NCI-H446 treated with DMSO at 0.1 percent for 48 hours (cell line): ENCODE measurements at regions not wholly inside any gene's neighbourhood (a gene's known extent, or its start where the extent isn't known, plus 50 kb on each side); places are given as distances from the start of the nearest gene placed in this dataset.
"Not testable (repeated sequence)": the region's sequence is repeated elsewhere in the genome, so short reads cannot be mapped to it uniquely, and the experiment has no call there.

Experiments
- DNase-seq: peaks from one replicate; lab custom pipeline; 2025; lab: John Stamatoyannopoulos, UW

DNA sequence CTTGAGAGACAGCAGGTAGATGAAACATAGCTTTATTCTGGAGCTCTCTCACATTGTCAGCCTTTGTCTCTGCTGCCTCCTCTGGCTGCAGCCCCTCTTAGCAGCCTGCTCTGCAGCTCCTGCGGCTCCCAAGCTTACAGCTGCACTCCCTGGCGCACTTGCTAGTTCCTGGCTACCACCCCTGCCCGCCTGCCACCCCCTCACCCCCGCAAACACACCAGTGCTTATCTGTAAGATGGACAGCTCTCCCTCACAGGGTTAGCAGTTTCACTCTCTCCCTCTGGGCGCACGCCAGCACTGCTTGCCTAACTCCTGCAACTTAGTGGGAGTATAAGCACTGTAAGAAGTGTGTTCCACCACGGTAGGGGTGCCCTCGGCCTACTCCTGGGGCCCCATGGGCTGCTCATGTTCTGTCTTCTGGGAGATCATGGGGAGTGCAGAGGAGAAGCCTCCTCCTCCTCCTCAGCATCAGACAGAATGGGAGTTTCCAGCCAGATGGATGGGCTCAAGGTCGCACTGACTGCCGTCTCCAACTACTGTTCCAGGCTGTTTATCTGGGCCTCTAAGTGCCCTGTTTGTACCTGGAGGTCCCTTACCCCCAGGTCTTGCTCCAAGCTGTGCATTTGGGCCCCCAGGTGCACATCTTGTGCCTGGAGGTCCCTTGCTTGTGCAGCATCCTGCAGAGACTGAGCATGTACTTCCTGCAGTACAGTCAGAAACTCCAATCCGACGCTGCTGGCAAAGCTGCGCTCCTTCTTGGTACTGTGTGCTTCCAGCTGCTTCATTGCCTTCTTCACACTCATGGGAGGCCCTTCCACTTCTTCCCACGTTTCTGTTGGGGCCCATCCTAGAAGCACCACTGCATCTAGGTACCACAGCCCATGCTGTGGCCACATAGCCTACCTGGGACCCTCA is 1388.1 kb downstream of the AMY1C start:
- peak; percentile 65 for DNase-seq

DNA sequence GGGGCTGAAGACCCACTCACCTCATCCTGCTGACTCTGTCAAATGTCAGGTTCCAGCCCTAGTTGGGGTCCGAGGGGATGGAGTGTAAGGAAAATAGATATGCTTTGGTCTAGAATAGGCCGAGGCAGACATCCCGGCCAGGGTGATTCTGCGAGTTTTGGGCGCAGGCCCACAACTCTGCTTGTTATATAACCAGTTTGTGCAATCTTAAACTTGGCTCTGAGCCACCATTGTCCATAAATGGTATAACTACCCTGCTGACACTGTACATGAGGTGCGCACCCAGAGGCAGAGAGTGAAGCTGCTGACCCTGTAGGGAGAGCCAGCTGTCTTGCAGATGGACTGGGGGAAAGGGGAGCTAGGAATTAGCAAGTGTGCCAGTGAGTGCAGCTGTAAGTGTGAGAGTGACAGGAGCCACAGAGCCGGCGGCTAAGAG is 1388.8 kb downstream of the AMY1C start:
- DNase-seq: peak; percentile 84

DNA sequence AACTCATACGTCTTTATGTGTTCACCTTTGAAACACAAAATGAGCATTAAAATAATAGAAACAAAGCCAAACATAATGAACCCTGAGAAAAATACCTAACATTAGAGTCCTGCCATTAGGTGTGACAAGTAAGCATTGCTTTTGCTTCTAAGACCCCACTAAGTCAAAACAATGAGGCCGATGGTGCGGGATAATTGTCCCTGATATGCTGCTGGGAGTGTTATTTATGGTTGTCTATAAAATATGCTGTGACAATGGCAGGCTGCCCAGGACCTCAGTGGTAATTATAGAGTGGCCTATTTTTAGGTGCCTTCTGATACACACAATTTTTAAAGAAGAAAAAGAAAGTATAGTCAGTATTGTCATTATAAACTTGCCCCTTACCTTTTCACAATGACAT is 1423.1 kb downstream of the AMY1C start:
- peak; percentile 70 for DNase-seq

DNA sequence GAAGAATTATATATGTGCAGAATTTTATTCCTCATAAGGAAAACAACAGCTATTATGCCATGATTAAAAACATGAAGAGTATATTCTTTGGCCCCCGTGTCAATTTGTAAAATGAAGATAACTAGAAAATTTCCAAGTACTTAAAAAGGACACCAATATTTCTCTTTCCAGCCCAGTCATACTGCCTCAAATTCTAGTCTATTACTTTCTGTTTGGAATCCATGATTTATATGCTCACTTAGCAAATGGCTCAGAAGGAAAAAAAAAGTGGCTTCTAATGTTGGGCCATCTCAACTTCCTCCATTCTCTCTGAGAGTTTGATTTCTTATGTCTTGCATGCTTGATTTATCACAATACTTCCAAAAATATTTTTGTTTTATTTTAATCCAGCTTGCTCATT is 1431.1 kb downstream of the AMY1C start:
- DNase-seq: no peak

DNA sequence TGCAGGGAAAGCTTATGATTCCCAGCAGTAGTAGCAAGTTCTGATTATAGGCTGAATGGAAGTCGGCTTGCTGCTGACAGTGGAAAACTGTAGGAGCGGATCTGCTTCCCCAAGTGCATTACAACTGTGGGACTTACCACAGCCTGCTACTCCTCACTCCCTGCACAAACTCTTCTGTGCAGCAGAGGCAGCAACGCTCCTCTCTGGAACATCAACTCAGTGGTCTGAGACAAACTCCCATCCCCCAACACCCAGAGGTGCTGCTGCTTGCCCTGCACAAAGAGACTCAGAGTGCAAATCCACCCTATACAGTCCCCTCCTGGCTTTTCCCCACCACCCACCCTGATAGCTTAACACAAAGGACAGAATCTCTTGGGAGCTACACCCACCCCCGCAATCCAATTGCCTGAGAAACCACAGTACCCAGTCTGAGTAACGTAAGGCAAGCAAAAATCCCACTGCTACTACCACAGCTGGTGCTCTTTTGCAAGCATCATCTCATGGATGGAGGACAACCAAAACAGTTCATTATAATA is 1455.2 kb downstream of the AMY1C start:
- no peak for DNase-seq

DNA sequence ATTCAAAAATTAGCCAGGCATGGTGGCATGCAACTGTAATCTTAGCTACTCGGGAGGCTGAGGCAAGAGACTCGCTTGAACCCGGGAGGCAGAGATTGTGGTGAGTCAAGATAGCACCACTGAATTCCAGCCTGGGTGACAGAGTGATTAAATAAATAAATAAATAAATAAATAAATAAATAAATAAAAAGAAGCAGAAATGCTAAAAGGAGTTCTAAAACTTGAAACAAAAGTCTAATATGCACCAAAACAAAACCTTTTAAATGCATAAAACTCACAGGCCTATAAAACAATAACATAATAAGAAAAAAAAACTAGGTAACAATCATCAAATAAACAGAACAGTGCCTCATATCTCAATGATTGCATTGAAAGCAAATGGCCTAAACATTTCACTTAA is 1458.9 kb downstream of the AMY1C start:
- no peak for DNase-seq

DNA sequence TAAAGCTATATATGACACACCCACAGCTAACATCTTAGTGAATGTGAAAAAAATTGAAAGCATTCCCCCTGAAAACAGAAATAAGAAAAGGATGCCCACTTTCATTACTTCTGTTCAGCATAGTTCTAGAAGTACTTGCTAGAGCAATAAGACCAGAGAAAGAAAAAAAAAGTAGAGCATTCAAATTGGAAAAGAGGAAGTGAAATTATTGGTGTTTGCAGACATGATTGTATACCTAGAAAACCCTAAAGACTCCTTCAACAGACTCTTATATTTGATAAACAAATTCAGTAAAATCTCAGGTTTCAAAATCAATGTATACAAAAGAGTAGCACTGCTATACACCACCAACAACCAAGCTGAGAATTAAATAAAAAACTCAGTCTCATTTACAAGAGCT is 1461.0 kb downstream of the AMY1C start:
- no peak for DNase-seq

DNA sequence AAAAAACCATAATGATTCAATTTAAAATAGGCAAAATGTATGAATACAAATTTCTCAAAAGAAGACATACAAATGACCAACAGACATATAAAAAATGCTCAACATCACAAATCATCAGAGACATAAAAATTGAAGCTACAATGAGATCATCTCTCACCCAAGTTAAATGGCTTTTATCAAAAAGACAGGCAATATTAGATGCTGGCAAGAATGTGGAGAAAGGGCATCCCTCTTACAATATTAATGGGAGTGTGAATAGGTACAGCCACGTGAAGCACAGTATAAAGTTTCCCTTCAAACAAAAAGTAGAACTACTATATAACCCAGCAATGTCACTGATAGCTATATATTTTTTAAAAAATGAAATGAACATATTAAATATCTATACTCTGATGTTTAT is 1481.7 kb downstream of the AMY1C start:
- DNase-seq: no peak

DNA sequence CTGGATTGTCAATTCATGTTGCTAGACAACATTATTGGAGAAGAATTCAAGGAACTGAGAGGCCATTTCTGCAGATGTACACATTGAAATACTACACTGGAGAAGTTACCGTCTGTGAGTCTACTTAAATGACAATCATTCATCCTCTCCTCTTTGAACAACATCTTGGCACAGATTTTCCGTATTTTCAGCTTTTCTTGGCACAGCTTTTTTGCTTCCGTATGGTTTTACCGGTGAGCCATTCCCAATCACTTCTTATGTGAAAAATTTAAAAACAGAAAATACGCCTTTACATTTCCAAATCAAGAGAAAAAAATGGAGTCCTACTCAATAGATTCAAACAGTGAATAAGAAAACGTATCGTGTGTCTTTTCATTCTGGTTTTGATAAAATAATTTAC is 1493.7 kb downstream of the AMY1C start:
- peak; percentile 77 for DNase-seq

DNA sequence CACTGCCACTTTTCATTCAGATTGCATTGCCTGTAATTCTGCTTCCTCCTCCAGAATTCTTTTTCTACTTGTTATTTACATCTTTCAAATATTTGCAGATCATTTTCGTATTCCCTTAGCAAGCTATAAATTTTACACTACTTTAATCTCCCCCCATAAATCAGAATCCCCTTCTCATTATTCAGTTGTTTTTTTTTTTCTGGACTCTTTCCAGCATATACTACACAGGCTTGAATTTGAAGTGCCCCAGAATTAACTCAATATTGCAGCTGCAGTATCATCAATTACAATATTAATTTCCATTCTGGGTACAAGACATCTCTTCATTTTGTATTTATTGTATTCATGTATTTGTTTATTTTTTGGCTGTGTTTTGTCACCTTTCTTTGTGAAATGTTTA is 1494.3 kb downstream of the AMY1C start:
- DNase-seq: peak; percentile 46

DNA sequence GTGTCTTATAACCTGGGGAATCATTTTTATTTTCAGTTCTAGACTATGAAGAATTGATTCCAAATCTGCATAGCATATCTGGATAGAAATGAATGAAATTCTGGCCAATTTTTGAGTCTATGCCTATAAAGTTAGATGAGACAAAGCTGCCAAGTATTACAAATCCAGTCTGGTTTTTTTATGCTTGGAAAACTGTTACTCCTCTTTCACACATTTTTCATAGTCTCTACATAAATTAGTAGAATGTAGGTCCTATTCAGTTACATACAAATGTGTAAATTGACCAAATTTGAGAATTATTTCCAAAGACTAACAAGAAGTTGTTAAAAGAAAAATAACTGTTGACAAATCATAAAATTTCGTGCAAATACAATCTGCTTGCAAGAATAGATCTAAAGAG is 1505.2 kb downstream of the AMY1C start:
- DNase-seq: peak; percentile 60

DNA sequence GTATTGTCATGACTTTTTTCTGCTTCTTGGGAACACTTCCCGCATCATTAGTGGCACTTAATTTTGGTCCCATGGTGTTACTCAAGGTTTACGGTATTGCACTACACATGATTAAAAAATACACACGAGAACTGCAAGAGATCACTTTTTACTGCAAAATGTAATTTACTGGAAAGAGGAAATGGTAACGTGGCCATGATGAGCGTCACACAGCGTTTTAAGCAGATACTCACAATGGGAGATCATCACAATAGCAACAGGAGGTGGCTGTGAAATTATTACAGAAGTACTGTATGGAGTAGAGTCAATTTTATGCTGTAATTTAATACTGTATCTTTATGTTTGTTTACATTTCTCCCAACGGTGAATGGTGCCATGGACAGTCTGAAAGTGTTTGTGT is 1510.3 kb downstream of the AMY1C start:
- DNase-seq: no peak

DNA sequence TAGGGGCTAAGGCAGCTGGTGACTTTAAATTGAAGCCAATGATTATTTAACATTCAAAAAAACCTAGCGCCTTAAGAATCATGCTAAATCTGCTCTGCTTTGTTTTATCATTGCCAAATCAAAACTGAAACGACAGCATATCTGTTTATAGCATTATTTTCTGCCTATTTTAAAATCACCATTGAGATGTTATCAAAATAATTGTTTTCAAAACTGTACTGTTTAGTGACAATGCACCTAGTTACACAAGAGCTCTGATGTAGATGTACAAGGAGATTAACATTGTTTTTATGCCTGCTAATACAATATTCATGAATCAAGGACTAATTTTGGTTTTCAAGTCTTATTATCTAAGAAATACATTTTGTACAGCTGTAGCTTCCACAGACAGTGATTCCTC is 1521.3 kb downstream of the AMY1C start:
- DNase-seq: no peak

DNA sequence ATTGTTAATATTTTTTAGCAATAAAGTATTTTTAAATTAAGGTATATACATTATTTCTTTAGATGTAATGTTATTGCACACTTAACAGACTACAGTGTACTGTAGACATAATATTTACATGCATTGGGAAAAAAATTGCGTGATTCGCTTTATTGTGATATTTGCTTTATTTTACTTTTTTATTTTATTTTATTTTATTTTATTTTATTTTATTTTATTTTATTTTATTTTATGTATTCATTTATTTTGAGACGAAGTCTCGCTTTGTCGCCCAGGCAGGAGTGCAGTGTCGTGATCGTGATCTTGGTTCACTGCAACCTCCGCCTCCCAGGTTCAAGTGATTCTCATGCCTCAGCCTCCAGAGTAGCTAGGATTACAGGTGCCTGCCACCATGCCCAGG is 1522.7 kb downstream of the AMY1C start:
- not testable (repeated sequence) for DNase-seq

DNA sequence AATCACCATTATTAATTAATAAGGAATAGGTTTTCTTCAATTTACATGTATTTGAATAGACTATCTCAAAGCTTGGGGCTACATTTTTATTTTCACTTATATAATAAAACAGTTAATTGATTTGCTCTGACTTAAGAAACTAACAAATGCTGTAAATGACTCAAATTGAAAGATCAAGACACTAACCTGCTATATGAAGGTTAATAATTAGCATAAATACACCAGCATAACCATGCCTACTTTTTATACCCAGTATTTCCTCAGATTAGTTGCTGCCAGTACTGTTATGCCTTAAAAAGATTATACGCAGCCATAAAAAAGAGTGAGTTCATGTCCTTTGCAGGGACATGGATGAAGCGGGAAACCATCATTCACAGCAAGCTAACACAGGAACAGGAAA is 1545.1 kb downstream of the AMY1C start:
- no peak for DNase-seq

DNA sequence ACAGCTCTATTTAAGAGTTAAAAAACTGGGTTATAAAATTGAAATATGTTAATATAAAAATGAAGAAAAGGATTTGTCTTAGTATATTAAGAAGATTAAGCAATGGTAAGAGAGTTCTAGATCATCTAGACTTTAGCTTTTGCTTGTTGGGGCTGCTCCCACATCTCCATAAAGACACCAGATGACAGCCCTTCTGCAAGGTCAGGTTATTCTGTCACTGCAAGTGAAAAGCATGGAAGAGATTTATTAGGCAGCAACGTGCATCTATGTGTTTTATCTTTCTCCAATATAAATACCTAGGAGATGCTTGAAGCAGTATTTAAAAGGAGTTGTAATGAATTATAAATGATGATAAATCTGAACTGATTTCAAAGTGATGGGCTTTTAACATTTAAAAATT is 1560.4 kb downstream of the AMY1C start:
- no peak for DNase-seq

DNA sequence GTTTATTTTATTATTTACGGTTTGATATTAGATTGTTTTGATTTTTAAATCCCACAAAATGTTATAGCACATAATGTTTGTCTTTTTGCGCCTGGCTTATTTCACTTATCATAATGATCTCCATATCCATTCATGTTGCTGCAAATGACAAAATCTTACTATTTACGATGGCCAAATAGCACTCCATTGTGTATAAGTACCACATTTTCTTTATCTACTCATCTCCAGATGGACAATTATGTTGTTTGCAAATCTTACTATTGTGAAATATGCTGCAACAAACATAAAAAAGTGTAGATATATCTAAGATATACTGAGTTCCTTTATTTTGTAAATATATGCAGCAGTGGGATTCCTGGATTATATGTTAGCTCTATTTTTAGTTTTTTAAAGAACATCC is 1568.3 kb downstream of the AMY1C start:
- DNase-seq: no peak

DNA sequence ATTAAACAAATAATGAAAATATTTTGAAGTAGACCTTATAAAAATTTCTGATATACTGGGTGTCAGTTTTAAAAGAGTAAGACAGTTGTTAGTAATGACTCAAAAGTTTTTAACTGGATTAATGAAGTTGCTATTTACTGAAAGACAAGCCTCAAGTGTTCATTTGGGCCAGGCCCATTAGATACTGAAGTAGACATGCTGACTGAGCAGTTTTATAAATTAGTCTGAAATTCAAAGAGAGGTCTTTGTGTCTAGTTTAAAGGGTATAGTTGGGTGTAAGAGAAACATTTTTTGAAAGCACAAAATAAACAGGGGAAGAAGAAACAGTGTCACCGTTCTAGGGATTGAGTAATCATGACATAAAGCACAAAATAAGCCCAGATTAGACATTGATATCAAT is 1577.2 kb downstream of the AMY1C start:
- DNase-seq: no peak

DNA sequence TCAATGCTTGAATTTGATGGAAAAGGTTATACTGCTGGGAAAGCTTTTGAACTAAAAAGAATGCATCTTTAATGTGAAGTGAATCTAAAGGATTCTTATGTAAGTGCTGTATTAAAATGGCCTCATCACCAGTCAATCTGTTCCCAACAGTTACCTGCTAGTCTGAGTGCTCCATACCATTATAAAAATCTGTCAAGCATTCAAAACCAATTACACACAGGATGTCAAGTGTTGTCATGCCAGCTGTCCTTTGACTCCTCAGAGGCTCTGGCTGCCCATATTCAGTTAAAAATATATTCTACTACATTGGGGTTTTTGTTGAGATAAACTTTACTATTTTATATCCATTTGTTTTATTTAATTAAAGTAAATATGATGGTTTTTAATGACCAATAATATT is 1587.7 kb downstream of the AMY1C start:
- peak; percentile 76 for DNase-seq

DNA sequence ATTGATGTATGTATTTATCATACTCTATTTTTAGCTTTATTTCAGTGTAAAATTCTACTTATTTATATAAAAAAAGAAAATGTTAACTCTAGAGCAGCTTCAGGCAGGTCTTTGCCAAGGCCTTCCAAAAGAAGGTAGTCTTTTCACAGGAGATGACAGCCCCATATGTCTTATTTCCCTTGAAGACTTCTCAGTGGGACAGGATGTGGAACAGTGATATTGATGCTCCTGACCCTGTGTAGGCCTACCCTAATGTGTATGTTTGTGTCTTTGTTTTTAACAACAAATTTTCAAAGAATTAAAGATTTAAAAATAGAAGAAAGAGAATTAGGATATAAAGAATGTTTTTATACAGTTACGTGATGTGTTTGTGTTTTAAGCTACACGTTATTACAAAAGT is 1593.6 kb downstream of the AMY1C start:
- DNase-seq: no peak

DNA sequence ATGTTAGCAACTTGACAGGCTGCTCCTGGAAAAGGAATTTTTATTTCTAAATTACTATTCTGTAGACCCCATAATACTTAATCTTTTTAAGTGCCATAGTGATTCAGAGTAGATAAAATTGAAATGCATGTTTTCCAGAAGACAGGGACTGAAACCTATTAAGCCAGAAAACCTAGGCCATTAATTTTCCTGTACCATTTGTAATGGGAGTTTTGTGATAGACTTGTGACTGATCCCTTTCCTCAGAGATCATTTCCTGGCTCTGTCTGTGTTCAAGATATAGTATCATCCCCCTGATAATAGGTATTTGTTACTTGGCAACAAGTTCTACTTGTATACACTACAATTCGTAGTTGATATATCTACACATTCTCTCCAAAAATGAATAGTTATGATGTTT is 1609.8 kb downstream of the AMY1C start:
- no peak for DNase-seq

DNA sequence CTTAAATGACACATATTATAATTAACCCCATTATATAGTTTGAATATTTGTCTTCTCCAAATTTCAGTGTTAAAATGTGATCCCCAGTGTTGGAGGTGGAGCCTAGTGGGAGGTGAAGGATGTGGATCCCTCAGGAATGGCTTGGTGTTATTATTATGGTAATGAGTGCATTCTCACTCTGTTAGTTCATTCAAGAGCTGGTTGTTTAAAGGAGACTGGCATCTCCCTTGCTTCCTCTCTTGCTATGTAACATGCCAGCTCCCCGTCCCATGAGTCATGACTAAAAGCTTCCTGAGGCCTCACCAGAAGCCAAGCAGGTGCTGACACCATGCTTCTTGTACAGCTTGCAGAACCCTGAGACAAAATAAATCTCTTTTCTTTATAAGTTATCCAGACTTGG is 1612.7 kb downstream of the AMY1C start:
- DNase-seq: no peak

DNA sequence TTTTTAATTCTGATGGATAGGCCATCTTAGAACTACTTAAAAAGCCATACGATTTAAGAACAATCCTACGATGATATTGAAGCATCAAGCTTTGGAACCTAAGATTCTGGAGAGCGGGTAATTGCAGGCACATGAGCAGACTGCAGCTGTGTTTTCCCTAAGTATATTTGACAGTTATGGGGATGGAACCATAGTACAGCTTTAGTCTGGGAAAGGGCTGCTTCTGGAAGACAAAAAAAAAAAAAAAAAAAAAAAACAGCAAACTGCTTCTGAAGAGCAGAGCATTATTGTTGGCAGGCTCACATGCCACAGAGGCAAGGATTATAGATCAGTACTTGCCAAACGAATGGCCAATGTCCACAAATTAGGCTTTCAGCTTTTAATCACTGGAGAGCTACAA is 1618.7 kb downstream of the AMY1C start:
- peak; percentile 55 for DNase-seq

DNA sequence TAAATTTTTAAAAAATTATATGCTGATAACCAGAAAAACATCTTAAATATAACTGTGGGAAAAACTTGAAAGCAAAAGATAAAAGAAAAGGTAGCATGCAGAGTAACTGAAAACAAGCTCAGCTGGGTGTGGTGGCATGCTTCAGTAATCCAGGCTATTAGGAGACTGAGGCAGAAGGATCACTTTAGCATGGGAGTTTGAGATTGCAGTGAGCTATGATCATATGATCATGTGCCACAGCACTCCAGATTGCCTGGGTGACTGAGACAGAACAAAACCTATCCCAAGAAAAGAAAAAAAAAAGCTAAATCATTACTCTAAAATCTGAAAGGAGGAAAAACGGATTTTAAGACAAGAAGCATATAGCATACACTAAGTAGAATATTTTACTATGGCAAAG is 1624.0 kb downstream of the AMY1C start:
- no peak for DNase-seq
